ENCODE measurements at regions not wholly inside any gene's neighbourhood (a gene's known extent, or its start where the extent isn't known, plus 50 kb on each side); places are given as distances from the start of the nearest gene placed in this dataset.

DNA sequence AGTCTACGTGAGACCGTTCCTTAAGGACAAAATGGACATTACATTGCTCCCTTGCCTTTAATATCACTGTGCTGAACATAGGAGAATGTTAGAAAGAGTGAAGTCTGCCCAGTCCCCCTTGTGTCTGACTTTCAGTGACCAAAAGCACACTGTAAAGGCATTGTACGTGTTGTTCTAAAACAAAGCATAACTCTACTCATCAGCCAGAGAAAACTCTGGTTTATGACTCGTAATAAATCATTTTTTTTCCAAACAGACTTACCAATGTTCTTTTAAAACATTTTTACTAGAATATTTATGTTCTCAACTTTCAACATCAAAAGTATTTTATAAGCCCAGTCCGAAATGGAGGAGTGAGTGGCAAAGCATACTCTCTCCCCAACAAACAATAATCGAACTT is 262.5 kb downstream of the GJA1 start:
- H3K4ac ChIP-seq (ENCODE audit: low read depth, low read length) = no peak overlapping the region

More for the DNA sequence above, 262.5 kb downstream of the GJA1 start:
- DNase-seq = no peak
- Histone ChIP-seq H3K79me2 (ENCODE audit: insufficient read depth, low read length) (no peaks in the 10 kb centered on the region), H4K8ac (replicated peaks; ENCODE audit: insufficient read length, low read depth, low read length) (no peak overlapping the region), H4K20me1 (ENCODE audit: control insufficient read depth, insufficient read depth, insufficient read length) (no peaks in the 10 kb centered on the region), H3K4me2 (ENCODE audit: insufficient read depth, insufficient read length, low read length) (no peak overlapping the region), H2BK120ac (ENCODE audit: low read depth, low read length, poor library complexity, severe bottlenecking) (no peak overlapping the region), H3K9ac (ENCODE audit: extremely low read depth, insufficient read length, low read length) (no peak overlapping the region), H4K91ac (ENCODE audit: insufficient read length, low read depth, low read length) (no peak overlapping the region), H4K5ac (ENCODE audit: insufficient read length, low read depth, low read length) (no peak overlapping the region), H3K27ac (ENCODE audit: insufficient read length, low read depth, low read length) (no peak overlapping the region), H2AK5ac (ENCODE audit: insufficient read length, low read length) (no peak overlapping the region), H3K27me3 (ENCODE audit: insufficient read depth, low read length) (no peaks in the 10 kb centered on the region), H2AFZ (ENCODE audit: low read length) (no peak overlapping the region), H3K56ac (ENCODE audit: insufficient read length, low read depth, low read length) (no peak overlapping the region), H2BK12ac (ENCODE audit: insufficient read length, low read depth, low read length) (no peak overlapping the region), H3K9me3 (ENCODE audit: control insufficient read depth, low read depth, low read length) (no peaks in the 10 kb centered on the region), H3T11ph (ENCODE audit: low read length) (no peak overlapping the region), H2BK15ac (ENCODE audit: low read depth, low read length) (no peak overlapping the region), H2BK5ac (ENCODE audit: insufficient read length, low read length) (no peak overlapping the region), H3K18ac (ENCODE audit: insufficient read length, low read depth, low read length) (no peak overlapping the region), H3K23me2 (ENCODE audit: insufficient read length, low read depth, low read length, poor library complexity, severe bottlenecking) (no peaks in the 10 kb centered on the region), H2BK20ac (ENCODE audit: low read depth, low read length, poor library complexity, severe bottlenecking) (no peak overlapping the region), H3K79me1 (ENCODE audit: insufficient read depth, low read depth, low read length, poor library complexity, severe bottlenecking) (no peaks in the 10 kb centered on the region), H3K4me1 (ENCODE audit: insufficient read depth, low read length) (no peaks in the 10 kb centered on the region), H3K14ac (ENCODE audit: insufficient read depth, low read length) (no peak overlapping the region), H3K23ac (ENCODE audit: insufficient read length, low read depth, low read length) (no peak overlapping the region)
- no CpG with 5 or more reads among the region's 6 CpGs for WGBS (ENCODE audit: extremely low coverage, insufficient read length, low lambda C conversion rate)
- Mint-ChIP-seq H3K36me3 (ENCODE audit: insufficient read depth in 1 of 3, low read depth in 3 of 3) (peaks cover 0 to 10% (median 7%) of the 10 kb centered on the region in 3 experiments; a peak in 4 of 7 replicates), H3K27ac (no peak overlapping the region), H3K27me3 (ENCODE audit: low read depth) (no peaks in the 10 kb centered on the region), H3K9me3 (peaks cover 3 to 12% of the 10 kb centered on the region in 2 experiments; a peak in 4 of 5 replicates), H3K4me3 (no peak overlapping the region), H3K4me1 (peaks cover 2 to 15% of the 10 kb centered on the region in 2 experiments; a peak in 2 of 4 replicates)
- TF ChIP-seq, protein P1, sequence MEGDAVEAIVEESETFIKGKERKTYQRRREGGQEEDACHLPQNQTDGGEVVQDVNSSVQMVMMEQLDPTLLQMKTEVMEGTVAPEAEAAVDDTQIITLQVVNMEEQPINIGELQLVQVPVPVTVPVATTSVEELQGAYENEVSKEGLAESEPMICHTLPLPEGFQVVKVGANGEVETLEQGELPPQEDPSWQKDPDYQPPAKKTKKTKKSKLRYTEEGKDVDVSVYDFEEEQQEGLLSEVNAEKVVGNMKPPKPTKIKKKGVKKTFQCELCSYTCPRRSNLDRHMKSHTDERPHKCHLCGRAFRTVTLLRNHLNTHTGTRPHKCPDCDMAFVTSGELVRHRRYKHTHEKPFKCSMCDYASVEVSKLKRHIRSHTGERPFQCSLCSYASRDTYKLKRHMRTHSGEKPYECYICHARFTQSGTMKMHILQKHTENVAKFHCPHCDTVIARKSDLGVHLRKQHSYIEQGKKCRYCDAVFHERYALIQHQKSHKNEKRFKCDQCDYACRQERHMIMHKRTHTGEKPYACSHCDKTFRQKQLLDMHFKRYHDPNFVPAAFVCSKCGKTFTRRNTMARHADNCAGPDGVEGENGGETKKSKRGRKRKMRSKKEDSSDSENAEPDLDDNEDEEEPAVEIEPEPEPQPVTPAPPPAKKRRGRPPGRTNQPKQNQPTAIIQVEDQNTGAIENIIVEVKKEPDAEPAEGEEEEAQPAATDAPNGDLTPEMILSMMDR (conservative IDR thresholded peaks at IDR 0.05) = no peak

All from H9 (cell line).